ENCODE measurements at regions not wholly inside any gene's neighbourhood (a gene's known extent, or its start where the extent isn't known, plus 50 kb on each side); places are given as distances from the start of the nearest gene placed in this dataset.
"Not testable (repeated sequence)": the region's sequence is repeated elsewhere in the genome, so short reads cannot be mapped to it uniquely, and the experiment has no call there.

DNA sequence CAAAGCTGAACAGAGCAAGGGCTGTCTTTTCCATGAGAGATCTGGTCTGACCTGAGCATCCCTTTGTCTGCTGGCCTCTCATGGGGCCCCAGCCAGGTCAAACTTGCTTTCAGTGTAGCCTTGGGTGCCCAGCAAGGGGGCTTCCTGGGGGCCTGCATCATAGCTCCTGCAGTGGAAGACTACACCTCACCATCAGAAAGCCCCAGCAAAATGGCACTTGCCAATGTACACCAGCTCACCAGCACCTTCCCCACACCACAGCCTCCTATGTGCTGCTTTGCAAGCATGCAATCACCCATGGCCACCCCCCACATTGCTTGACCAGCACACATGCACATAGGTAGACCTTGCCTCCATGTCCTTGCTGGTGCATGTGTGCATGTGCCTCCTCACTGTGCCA, 1478.1 kb downstream of the FSTL5 start:
- no peak overlapping the region for H3K27ac ChIP-seq (ENCODE audit: low read length)
- H3K9me3 ChIP-seq (ENCODE audit: control insufficient read depth, low read depth, low read length) = no peaks in the 10 kb centered on the region

GRCh38 chr4:160701671-160702070, 1462.1 kb downstream of the FSTL5 start:
- Histone ChIP-seq H3K27me3 (ENCODE audit: control insufficient read depth, insufficient read depth, low read length) (no peaks in the 10 kb centered on the region), H3K36me3 (ENCODE audit: control insufficient read depth, low read depth, low read length) (no peaks in the 10 kb centered on the region), H3K9me3 (ENCODE audit: control insufficient read depth, low read depth, low read length) (no peaks in the 10 kb centered on the region), H3K9ac (ENCODE audit: low read length) (no peak overlapping the region), H3K27ac (ENCODE audit: low read length) (no peak overlapping the region), H3K4me1 (ENCODE audit: control insufficient read depth, low read depth, low read length) (no peaks in the 10 kb centered on the region), H3K4me3 (ENCODE audit: low read length) (no peak overlapping the region)

More for the DNA sequence above, 1478.1 kb downstream of the FSTL5 start:
- no peaks in the 10 kb centered on the region for H3K4me1 ChIP-seq (ENCODE audit: control insufficient read depth, low read depth, low read length)
- no peaks in the 10 kb centered on the region for H3K27me3 ChIP-seq (ENCODE audit: control insufficient read depth, insufficient read depth, low read length)
- H3K9ac ChIP-seq (ENCODE audit: low read length) = no peak overlapping the region
- no peaks in the 10 kb centered on the region for H3K36me3 ChIP-seq (ENCODE audit: control insufficient read depth, low read depth, low read length)
- H3K4me3 ChIP-seq (ENCODE audit: low read length) = no peak overlapping the region

- H3K9ac ChIP-seq (ENCODE audit: low read length) = no peak overlapping the region
- H3K36me3 ChIP-seq (ENCODE audit: control insufficient read depth, low read depth, low read length) = no peaks in the 10 kb centered on the region
- no peaks in the 10 kb centered on the region for H3K27me3 ChIP-seq (ENCODE audit: control insufficient read depth, insufficient read depth, low read length)
- H3K4me1 ChIP-seq (ENCODE audit: control insufficient read depth, low read depth, low read length) = no peaks in the 10 kb centered on the region
- no peaks in the 10 kb centered on the region for H3K9me3 ChIP-seq (ENCODE audit: control insufficient read depth, low read depth, low read length)
- H3K4me3 ChIP-seq (ENCODE audit: low read length) = no peak overlapping the region
- H3K27ac ChIP-seq (ENCODE audit: low read length) = no peak overlapping the region
Measured at GRCh38 chr4:160709026-160709425, 1454.8 kb downstream of the FSTL5 start.

DNA sequence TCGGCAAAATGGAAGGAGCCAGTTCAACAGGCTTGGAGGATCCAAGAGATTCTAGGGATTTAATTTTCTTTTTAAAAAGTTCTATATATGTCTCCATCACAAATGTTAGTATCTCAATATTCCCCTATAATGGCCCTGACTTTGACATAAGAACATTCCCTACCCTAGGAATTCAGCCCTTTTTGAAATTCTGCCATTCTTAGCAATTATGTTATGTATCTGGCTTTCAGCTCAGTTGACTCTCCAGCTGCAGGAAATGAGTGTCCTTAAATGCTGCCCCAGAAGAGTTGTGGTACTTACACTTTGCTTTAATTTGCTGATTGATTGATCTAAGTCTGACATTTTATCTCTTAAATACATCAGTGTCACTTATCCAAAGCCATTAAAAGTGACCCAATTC, 1454.3 kb downstream of the FSTL5 start:
- H3K4me3 ChIP-seq (ENCODE audit: low read length) = no peak overlapping the region
- H3K4me1 ChIP-seq (ENCODE audit: control insufficient read depth, low read depth, low read length) = no peaks in the 10 kb centered on the region
- H3K9me3 ChIP-seq (ENCODE audit: control insufficient read depth, low read depth, low read length) = no peaks in the 10 kb centered on the region

GRCh38 chr4:160716551-160716950, 1447.2 kb downstream of the FSTL5 start:
- no peaks in the 10 kb centered on the region for H3K4me1 ChIP-seq (ENCODE audit: control insufficient read depth, low read depth, low read length)
- no peak overlapping the region for H3K4me3 ChIP-seq (ENCODE audit: low read length)
- no peaks in the 10 kb centered on the region for H3K36me3 ChIP-seq (ENCODE audit: control insufficient read depth, low read depth, low read length)
- no peak overlapping the region for H3K9ac ChIP-seq (ENCODE audit: low read length)
- H3K27ac ChIP-seq (ENCODE audit: low read length) = no peak overlapping the region
- no peaks in the 10 kb centered on the region for H3K27me3 ChIP-seq (ENCODE audit: control insufficient read depth, insufficient read depth, low read length)
- no peaks in the 10 kb centered on the region for H3K9me3 ChIP-seq (ENCODE audit: control insufficient read depth, low read depth, low read length)

More for the DNA sequence above, 1454.3 kb downstream of the FSTL5 start:
- Histone ChIP-seq H3K27me3 (ENCODE audit: control insufficient read depth, insufficient read depth, low read length) (no peaks in the 10 kb centered on the region), H3K36me3 (ENCODE audit: control insufficient read depth, low read depth, low read length) (no peaks in the 10 kb centered on the region), H3K9ac (ENCODE audit: low read length) (no peak overlapping the region), H3K27ac (ENCODE audit: low read length) (no peak overlapping the region)

GRCh38 chr4:160717848-160718247, 1446.0 kb downstream of the FSTL5 start:
- H3K27me3 ChIP-seq (ENCODE audit: control insufficient read depth, insufficient read depth, low read length) = no peaks in the 10 kb centered on the region
- H3K36me3 ChIP-seq (ENCODE audit: control insufficient read depth, low read depth, low read length) = no peaks in the 10 kb centered on the region
- no peaks in the 10 kb centered on the region for H3K4me1 ChIP-seq (ENCODE audit: control insufficient read depth, low read depth, low read length)
- H3K9ac ChIP-seq (ENCODE audit: low read length) = no peak overlapping the region
- H3K9me3 ChIP-seq (ENCODE audit: control insufficient read depth, low read depth, low read length) = no peaks in the 10 kb centered on the region
- H3K4me3 ChIP-seq (ENCODE audit: low read length) = no peak overlapping the region
- no peak overlapping the region for H3K27ac ChIP-seq (ENCODE audit: low read length)

DNA sequence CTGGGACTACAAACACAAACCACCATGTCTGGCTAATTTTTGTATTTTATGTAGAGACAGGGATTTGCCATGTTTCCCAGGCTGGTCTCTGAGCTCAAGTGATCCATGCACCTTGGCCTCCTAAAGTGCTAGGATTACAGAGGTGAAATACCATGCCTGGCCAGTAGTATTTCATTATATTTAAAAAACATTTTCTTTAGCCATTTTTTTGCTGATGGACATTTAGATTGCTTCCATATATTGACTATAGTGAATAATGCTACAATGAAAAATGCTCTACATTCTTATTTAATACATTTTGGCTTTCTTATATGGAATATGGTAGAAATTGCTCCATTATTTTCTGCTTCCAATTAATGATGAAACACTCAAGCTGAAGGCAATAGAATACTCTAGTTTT, 1439.7 kb downstream of the FSTL5 start:
- H3K4me3 ChIP-seq (ENCODE audit: low read length) = no peak overlapping the region

GRCh38 chr4:160745126-160745525, 1418.7 kb downstream of the FSTL5 start:
- no peak overlapping the region for H3K27ac ChIP-seq (ENCODE audit: low read length)
- H3K4me3 ChIP-seq (ENCODE audit: low read length) = no peak overlapping the region
- H3K9ac ChIP-seq (ENCODE audit: low read length) = no peak overlapping the region
- no peaks in the 10 kb centered on the region for H3K9me3 ChIP-seq (ENCODE audit: control insufficient read depth, low read depth, low read length)
- no peaks in the 10 kb centered on the region for H3K27me3 ChIP-seq (ENCODE audit: control insufficient read depth, insufficient read depth, low read length)
- no peaks in the 10 kb centered on the region for H3K36me3 ChIP-seq (ENCODE audit: control insufficient read depth, low read depth, low read length)
- no peaks in the 10 kb centered on the region for H3K4me1 ChIP-seq (ENCODE audit: control insufficient read depth, low read depth, low read length)

More for the DNA sequence above, 1439.7 kb downstream of the FSTL5 start:
- Histone ChIP-seq H3K9me3 (ENCODE audit: control insufficient read depth, low read depth, low read length) (no peaks in the 10 kb centered on the region), H3K4me1 (ENCODE audit: control insufficient read depth, low read depth, low read length) (no peaks in the 10 kb centered on the region), H3K27me3 (ENCODE audit: control insufficient read depth, insufficient read depth, low read length) (no peaks in the 10 kb centered on the region), H3K27ac (ENCODE audit: low read length) (no peak overlapping the region), H3K9ac (ENCODE audit: low read length) (no peak overlapping the region), H3K36me3 (ENCODE audit: control insufficient read depth, low read depth, low read length) (no peaks in the 10 kb centered on the region)

DNA sequence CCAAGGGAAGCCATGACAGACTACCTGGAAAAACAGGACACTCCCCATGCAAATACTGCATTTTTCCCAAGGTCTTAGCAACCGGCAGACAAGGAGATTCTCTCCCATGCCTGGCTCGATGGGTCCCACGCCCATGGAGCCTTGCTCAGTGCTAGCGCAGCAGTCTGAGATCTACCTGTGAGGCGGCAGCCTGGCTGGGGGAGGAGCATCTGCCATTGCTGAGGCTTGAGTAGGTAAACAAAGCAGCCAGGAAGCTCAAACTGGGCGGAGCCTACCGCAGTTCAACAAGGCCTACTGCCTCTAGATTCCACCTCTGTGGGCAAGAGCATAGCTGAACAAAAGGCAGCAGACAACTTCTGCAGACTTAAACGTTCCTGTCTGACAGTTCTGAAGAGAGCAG, 1417.2 kb downstream of the FSTL5 start:
- H3K27me3 ChIP-seq (ENCODE audit: control insufficient read depth, insufficient read depth, low read length); H3K9me3 ChIP-seq (ENCODE audit: control insufficient read depth, low read depth, low read length); H3K27ac ChIP-seq (ENCODE audit: low read length); H3K4me1 ChIP-seq (ENCODE audit: control insufficient read depth, low read depth, low read length); H3K9ac ChIP-seq (ENCODE audit: low read length); H3K4me3 ChIP-seq (ENCODE audit: low read length); H3K36me3 ChIP-seq (ENCODE audit: control insufficient read depth, low read depth, low read length): not testable (repeated sequence)

DNA sequence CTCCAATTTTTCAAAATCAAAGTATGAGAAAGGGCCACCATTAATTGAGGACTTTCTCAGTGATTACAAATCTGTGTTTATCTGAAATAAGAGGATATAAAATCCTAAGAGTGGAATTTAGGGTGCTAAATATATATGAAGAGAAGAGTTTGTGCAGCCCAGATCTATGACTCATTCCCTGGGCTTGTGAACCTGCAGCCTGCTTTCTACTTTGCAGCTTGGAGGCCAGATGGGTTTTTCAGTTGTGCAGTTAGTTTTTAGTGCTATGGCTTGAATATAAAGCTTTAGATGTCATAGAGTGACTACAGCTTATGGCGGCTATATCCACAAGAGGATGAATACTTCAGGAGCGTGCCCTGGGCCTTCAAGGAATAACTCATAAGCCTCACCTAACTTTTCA, 1391.1 kb downstream of the FSTL5 start:
- Histone ChIP-seq H3K9ac (ENCODE audit: low read length) (no peak overlapping the region), H3K9me3 (ENCODE audit: control insufficient read depth, low read depth, low read length) (no peaks in the 10 kb centered on the region), H3K4me1 (ENCODE audit: control insufficient read depth, low read depth, low read length) (no peaks in the 10 kb centered on the region), H3K36me3 (ENCODE audit: control insufficient read depth, low read depth, low read length) (no peaks in the 10 kb centered on the region), H3K4me3 (ENCODE audit: low read length) (no peak overlapping the region), H3K27me3 (ENCODE audit: control insufficient read depth, insufficient read depth, low read length) (no peaks in the 10 kb centered on the region), H3K27ac (ENCODE audit: low read length) (no peak overlapping the region)

- H3K9me3 ChIP-seq (ENCODE audit: control insufficient read depth, low read depth, low read length) = peaks cover 4% of the 10 kb centered on the region
- no peaks in the 10 kb centered on the region for H3K27me3 ChIP-seq (ENCODE audit: control insufficient read depth, insufficient read depth, low read length)
- no peaks in the 10 kb centered on the region for H3K36me3 ChIP-seq (ENCODE audit: control insufficient read depth, low read depth, low read length)
- no peaks in the 10 kb centered on the region for H3K4me1 ChIP-seq (ENCODE audit: control insufficient read depth, low read depth, low read length)
- H3K9ac ChIP-seq (ENCODE audit: low read length) = no peak overlapping the region
- H3K4me3 ChIP-seq (ENCODE audit: low read length) = no peak overlapping the region
- H3K27ac ChIP-seq (ENCODE audit: low read length) = no peak overlapping the region
Measured at GRCh38 chr4:160795216-160795615, 1368.6 kb downstream of the FSTL5 start.

GRCh38 chr4:160808174-160808573, 1355.6 kb downstream of the FSTL5 start:
- Histone ChIP-seq H3K4me1 (ENCODE audit: control insufficient read depth, low read depth, low read length) (no peaks in the 10 kb centered on the region), H3K4me3 (ENCODE audit: low read length) (no peak overlapping the region), H3K27ac (ENCODE audit: low read length) (no peak overlapping the region)

More at GRCh38 chr4:160808174-160808573, 1355.6 kb downstream of the FSTL5 start:
- H3K9ac ChIP-seq (ENCODE audit: low read length) = no peak overlapping the region
- H3K27me3 ChIP-seq (ENCODE audit: control insufficient read depth, insufficient read depth, low read length) = no peaks in the 10 kb centered on the region
- no peaks in the 10 kb centered on the region for H3K36me3 ChIP-seq (ENCODE audit: control insufficient read depth, low read depth, low read length)
- H3K9me3 ChIP-seq (ENCODE audit: control insufficient read depth, low read depth, low read length) = no peaks in the 10 kb centered on the region

Data from iPS-18a (cell line).